Activated T-helper 1 cell treated with Interleukin-2 at 50 U/mL for 16 hours (primary cell): ENCODE measurements at regions not wholly inside any gene's neighbourhood (a gene's known extent, or its start where the extent isn't known, plus 50 kb on each side); places are given as distances from the start of the nearest gene placed in this dataset.
"Not testable (repeated sequence)": the region's sequence is repeated elsewhere in the genome, so short reads cannot be mapped to it uniquely, and the experiment has no call there.

Source experiments
- DNase-seq: peaks from one replicate; pipeline ENCODE4 v3.0.0-alpha.2; 2020; ENCODE audit warnings: low read depth

- no peak for DNase-seq
These were observed 1071.3 kb upstream of the ZEB2 start for GRCh38 chr2:145591109-145591809.

GRCh38 chr2:145587922-145588321 lies 1068.0 kb upstream of the ZEB2 start:
- DNase-seq: no peak

GRCh38 chr2:145584353-145584752 lies 1064.4 kb upstream of the ZEB2 start:
- DNase-seq: no peak

- no peak for DNase-seq
These were observed 1053.7 kb upstream of the ZEB2 start for GRCh38 chr2:145573608-145574007.

- no peak for DNase-seq
These were observed 1052.3 kb upstream of the ZEB2 start for GRCh38 chr2:145572238-145572637.

- DNase-seq: no peak
These were observed 1049.2 kb upstream of the ZEB2 start for GRCh38 chr2:145569108-145569507.

GRCh38 chr2:145563741-145564615 lies 1044.1 kb upstream of the ZEB2 start:
- DNase-seq: no peak

- no peak for DNase-seq
These were observed 1041.2 kb upstream of the ZEB2 start for GRCh38 chr2:145561152-145561551.

GRCh38 chr2:145558617-145559350 lies 1038.9 kb upstream of the ZEB2 start:
- DNase-seq: no peak

GRCh38 chr2:145555360-145555759 lies 1035.4 kb upstream of the ZEB2 start:
- no peak for DNase-seq

GRCh38 chr2:145551686-145552085 lies 1031.8 kb upstream of the ZEB2 start:
- no peak for DNase-seq

- DNase-seq: no peak
These were observed 1028.6 kb upstream of the ZEB2 start for GRCh38 chr2:145548479-145548878.

- DNase-seq: no peak
These were observed 1027.7 kb upstream of the ZEB2 start for GRCh38 chr2:145547620-145548019.

- no peak for DNase-seq
These were observed 1026.2 kb upstream of the ZEB2 start for GRCh38 chr2:145546091-145546490.

GRCh38 chr2:145543856-145544255 lies 1023.9 kb upstream of the ZEB2 start:
- DNase-seq: no peak

- DNase-seq: no peak
These were observed 1023.2 kb upstream of the ZEB2 start for GRCh38 chr2:145543155-145543554.

GRCh38 chr2:145541028-145541427 lies 1021.1 kb upstream of the ZEB2 start:
- DNase-seq: no peak

GRCh38 chr2:145538661-145539350 lies 1018.9 kb upstream of the ZEB2 start:
- no peak for DNase-seq

GRCh38 chr2:145530653-145531052 lies 1010.7 kb upstream of the ZEB2 start:
- no peak for DNase-seq

- DNase-seq: no peak
These were observed 1004.9 kb upstream of the ZEB2 start for GRCh38 chr2:145524836-145525235.

- no peak for DNase-seq
These were observed 1004.4 kb upstream of the ZEB2 start for GRCh38 chr2:145524303-145524702.

- not testable (repeated sequence) for DNase-seq
These were observed 999.3 kb upstream of the ZEB2 start for GRCh38 chr2:145519254-145519653.
